ENCODE measurements at regions not wholly inside any gene's neighbourhood (a gene's known extent, or its start where the extent isn't known, plus 50 kb on each side); places are given as distances from the start of the nearest gene placed in this dataset.

- H3K36me3 ChIP-seq: no peaks in the 10 kb centered on the region
- H3K9me3 ChIP-seq: no peaks in the 10 kb centered on the region
- TF ChIP-seq, protein P1, sequence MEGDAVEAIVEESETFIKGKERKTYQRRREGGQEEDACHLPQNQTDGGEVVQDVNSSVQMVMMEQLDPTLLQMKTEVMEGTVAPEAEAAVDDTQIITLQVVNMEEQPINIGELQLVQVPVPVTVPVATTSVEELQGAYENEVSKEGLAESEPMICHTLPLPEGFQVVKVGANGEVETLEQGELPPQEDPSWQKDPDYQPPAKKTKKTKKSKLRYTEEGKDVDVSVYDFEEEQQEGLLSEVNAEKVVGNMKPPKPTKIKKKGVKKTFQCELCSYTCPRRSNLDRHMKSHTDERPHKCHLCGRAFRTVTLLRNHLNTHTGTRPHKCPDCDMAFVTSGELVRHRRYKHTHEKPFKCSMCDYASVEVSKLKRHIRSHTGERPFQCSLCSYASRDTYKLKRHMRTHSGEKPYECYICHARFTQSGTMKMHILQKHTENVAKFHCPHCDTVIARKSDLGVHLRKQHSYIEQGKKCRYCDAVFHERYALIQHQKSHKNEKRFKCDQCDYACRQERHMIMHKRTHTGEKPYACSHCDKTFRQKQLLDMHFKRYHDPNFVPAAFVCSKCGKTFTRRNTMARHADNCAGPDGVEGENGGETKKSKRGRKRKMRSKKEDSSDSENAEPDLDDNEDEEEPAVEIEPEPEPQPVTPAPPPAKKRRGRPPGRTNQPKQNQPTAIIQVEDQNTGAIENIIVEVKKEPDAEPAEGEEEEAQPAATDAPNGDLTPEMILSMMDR (IDR thresholded peaks at IDR 0.05): no peak
- ATAC-seq (ENCODE audit: insufficient number of reproducible peaks, low FRiP score, low read depth) (no peak), DNase-seq (ENCODE audit: low spot score) (no peak)
- no peaks in the 10 kb centered on the region for H3K4me1 ChIP-seq (ENCODE audit: control insufficient read depth in 1 of 2, low read depth in 2 of 2)
- H3K27me3 ChIP-seq (replicated peaks; ENCODE audit: insufficient read depth): no peaks in the 10 kb centered on the region
- no peak overlapping the region for H3K27ac ChIP-seq
- H3K4me3 ChIP-seq: no peak overlapping the region
Observed at GRCh38 chr12:131260251-131260905, 306.7 kb downstream of the ADGRD1 start.

GRCh38 chr12:131260954-131261353 is 307.2 kb downstream of the ADGRD1 start:
- Histone ChIP-seq H3K27ac (no peak overlapping the region), H3K4me3 (no peak overlapping the region), H3K36me3 (no peaks in the 10 kb centered on the region), H3K4me1 (ENCODE audit: control insufficient read depth in 1 of 2, low read depth in 2 of 2) (no peaks in the 10 kb centered on the region), H3K27me3 (replicated peaks; ENCODE audit: insufficient read depth) (no peaks in the 10 kb centered on the region), H3K9me3 (no peaks in the 10 kb centered on the region)
- TF ChIP-seq, protein P1 (IDR thresholded peaks at IDR 0.05): no peak
- ATAC-seq (ENCODE audit: insufficient number of reproducible peaks, low FRiP score, low read depth) (no peak), DNase-seq (ENCODE audit: low spot score) (no peak)

DNA sequence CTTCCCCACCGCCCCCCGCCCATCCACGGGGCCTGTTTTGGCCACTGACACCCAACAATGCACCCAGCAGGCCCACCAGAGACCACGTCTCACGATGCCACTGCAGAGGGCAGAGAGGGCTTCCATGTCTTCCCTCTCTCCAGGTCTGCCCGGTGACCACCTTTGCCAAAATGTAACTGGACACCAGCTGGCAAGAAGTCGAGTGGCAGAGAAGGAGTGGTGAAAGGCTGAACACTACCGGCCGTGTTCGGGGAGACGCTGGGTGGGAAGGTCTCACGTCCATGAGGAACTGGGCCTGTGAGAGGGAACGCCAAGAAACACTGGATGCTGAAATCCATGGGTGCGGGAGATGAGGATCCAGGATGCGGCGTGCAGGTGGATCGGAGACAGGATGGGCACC is 308.2 kb downstream of the ADGRD1 start:
- TF ChIP-seq, protein P1 (IDR thresholded peaks at IDR 0.05): no peak
- no peak for ATAC-seq (ENCODE audit: insufficient number of reproducible peaks, low FRiP score, low read depth)
- no peak overlapping the region for H3K4me3 ChIP-seq
- DNase-seq (ENCODE audit: low spot score): no peak
- no peaks in the 10 kb centered on the region for H3K36me3 ChIP-seq
- H3K27me3 ChIP-seq (replicated peaks; ENCODE audit: insufficient read depth): no peaks in the 10 kb centered on the region
- no peaks in the 10 kb centered on the region for H3K4me1 ChIP-seq (ENCODE audit: control insufficient read depth in 1 of 2, low read depth in 2 of 2)
- no peak overlapping the region for H3K27ac ChIP-seq
- H3K9me3 ChIP-seq: no peaks in the 10 kb centered on the region

DNA sequence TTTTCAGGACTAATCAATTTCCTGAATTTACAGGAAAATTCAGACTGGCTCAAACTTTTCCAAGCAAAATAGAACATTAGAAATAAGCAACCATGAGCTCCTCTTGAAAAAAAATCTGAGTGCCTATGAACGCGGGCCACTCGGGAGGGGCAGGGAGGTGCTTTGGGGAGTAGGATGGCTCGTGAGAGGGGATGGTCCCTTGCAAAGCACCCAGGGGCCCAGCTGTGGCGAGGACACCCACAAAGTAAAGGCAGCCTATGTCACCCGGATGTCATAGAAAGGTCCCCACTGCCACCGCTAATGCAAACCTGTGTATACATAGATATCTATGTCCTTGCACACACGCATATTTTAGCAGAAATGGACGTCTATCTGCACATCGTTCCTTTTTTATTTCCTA is 309.9 kb downstream of the ADGRD1 start:
- H3K4me3 ChIP-seq: no peak overlapping the region
- ATAC-seq (ENCODE audit: insufficient number of reproducible peaks, low FRiP score, low read depth): no peak
- H3K9me3 ChIP-seq: no peaks in the 10 kb centered on the region
- DNase-seq (ENCODE audit: low spot score): no peak
- H3K27ac ChIP-seq: no peak overlapping the region
- H3K4me1 ChIP-seq (ENCODE audit: control insufficient read depth in 1 of 2, low read depth in 2 of 2): no peaks in the 10 kb centered on the region
- no peaks in the 10 kb centered on the region for H3K36me3 ChIP-seq
- TF ChIP-seq, protein P1 (IDR thresholded peaks at IDR 0.05): no peak
- H3K27me3 ChIP-seq (replicated peaks; ENCODE audit: insufficient read depth): no peaks in the 10 kb centered on the region

GRCh38 chr12:131264635-131265034 is 310.9 kb downstream of the ADGRD1 start:
- no peak overlapping the region for H3K4me3 ChIP-seq
- no peak for DNase-seq (ENCODE audit: low spot score)
- ATAC-seq (ENCODE audit: insufficient number of reproducible peaks, low FRiP score, low read depth): no peak

More at GRCh38 chr12:131264635-131265034, 310.9 kb downstream of the ADGRD1 start:
- H3K27ac ChIP-seq: no peak overlapping the region
- TF ChIP-seq, protein P1 (IDR thresholded peaks at IDR 0.05): no peak
- H3K4me1 ChIP-seq (ENCODE audit: control insufficient read depth in 1 of 2, low read depth in 2 of 2): no peaks in the 10 kb centered on the region
- no peaks in the 10 kb centered on the region for H3K36me3 ChIP-seq
- H3K27me3 ChIP-seq (replicated peaks; ENCODE audit: insufficient read depth): no peaks in the 10 kb centered on the region
- H3K9me3 ChIP-seq: no peaks in the 10 kb centered on the region

All from thoracic aorta (tissue), 2 donors.